Upper lobe of left lung (tissue), 4 donors: ENCODE measurements at regions not wholly inside any gene's neighbourhood (a gene's known extent, or its start where the extent isn't known, plus 50 kb on each side); places are given as distances from the start of the nearest gene placed in this dataset.

Experiments used
- EP300 ChIP-seq, 4 donors: sonication (generic); formaldehyde crosslinking; IDR thresholded peaks; one replicate each; pipeline ENCODE4 v1.5.1; 2017; ENCODE audit warnings: antibody characterized with exemption in 4 of 4, control low read depth in 2 of 4
- POLR2A ChIP-seq, 4 donors: fragments of 450-650 bp; IDR thresholded peaks; one replicate each; pipeline ENCODE4 v1.5.1; 2016 to 2017; ENCODE audit warnings: antibody characterized with exemption in 4 of 4, mild to moderate bottlenecking in 2 of 4
- TF ChIP-seq, protein P1 (sequence below), 6 experiments: fragments of 450-650 bp in 4 of 6; fragments of 200-600 bp in 2 of 6; sonication (generic) in 2 of 6; IDR thresholded peaks; one replicate each; pipeline ENCODE4 v1.5.1; 2016 to 2019; ENCODE audit warnings: antibody characterized with exemption in 6 of 6

DNA sequence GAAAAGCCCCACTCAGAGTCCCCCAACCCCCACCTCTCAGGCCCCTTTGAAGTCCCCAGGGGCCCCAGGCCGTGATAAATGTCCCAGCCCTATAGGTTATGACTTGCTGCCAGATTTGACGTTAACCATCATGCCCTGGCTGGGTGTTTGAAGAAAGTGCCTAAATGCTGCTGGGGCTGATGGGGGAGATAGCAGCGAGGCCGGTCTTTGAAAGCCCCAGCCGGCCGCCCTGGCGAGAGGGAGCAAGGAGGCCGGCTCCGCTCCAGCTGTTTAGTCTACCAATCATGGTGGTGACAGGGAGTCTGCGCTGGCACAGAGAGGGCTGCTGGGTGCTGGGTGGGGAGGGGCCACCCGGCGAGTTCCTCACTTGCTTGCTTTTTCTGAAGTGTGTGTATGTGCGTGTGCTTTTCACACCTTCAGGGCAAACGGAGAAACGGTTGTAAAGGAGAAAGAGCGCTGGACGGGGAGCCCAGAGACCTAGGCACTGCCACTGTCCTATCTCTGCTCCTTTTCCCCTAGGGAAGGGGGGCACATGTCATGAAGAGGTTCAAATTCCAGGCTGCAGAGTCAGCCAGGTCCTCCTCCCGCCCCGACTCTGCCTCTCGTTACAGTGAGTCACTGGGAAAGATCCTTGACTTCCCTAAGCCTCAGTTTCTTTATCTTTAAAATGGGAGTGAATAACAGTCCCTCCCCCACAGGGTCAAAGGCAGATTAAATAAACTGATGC, 126.1 kb upstream of the HAND1 start:
- TF ChIP-seq POLR2A (IDR thresholded peaks at IDR 0.05) (no peak), EP300 (IDR thresholded peaks at IDR 0.05) (no peak)
- TF ChIP-seq, protein P1, sequence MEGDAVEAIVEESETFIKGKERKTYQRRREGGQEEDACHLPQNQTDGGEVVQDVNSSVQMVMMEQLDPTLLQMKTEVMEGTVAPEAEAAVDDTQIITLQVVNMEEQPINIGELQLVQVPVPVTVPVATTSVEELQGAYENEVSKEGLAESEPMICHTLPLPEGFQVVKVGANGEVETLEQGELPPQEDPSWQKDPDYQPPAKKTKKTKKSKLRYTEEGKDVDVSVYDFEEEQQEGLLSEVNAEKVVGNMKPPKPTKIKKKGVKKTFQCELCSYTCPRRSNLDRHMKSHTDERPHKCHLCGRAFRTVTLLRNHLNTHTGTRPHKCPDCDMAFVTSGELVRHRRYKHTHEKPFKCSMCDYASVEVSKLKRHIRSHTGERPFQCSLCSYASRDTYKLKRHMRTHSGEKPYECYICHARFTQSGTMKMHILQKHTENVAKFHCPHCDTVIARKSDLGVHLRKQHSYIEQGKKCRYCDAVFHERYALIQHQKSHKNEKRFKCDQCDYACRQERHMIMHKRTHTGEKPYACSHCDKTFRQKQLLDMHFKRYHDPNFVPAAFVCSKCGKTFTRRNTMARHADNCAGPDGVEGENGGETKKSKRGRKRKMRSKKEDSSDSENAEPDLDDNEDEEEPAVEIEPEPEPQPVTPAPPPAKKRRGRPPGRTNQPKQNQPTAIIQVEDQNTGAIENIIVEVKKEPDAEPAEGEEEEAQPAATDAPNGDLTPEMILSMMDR (IDR thresholded peaks at IDR 0.05) = no peak
